ENCODE measurements at regions not wholly inside any gene's neighbourhood (a gene's known extent, or its start where the extent isn't known, plus 50 kb on each side); places are given as distances from the start of the nearest gene placed in this dataset.

DNA sequence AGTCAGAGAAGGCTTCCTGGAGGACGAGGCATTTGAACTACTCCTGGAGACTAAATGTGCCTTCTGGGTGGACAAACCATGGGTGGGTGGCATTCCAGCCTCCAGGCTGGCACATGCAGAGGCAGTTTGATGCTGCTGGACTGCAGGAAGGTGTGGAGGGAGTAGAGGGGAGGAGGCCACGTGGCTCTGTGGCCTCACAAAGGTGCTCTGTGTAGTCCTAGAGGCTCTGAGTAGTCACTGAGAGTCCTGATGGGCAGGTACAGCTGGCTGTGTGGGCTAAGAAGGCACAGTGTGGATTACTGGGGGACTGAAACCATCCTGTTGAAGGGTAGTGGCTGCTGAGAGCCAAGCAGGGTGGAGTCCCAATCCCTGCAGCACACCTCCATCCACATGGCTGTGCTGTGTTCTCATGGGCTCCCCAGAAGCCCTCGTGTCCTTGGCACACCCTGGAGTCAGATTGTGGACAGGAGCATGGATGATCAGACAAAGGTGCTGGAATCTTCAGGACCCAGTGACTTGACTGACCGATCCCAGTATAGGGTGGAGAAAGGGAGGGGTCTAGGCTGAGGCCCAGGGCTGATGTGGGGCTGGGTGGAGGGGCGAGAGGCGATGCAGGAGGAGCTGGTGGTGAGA is 87.4 kb upstream of the HS6ST1 start:
- POLR2A ChIA-PET = no interaction called here
- Histone ChIP-seq H3K27ac (ENCODE audit: low read depth, low read length) (no peak overlapping the region), H3K27me3 (ENCODE audit: control insufficient read depth, insufficient read depth, low read length) (no peaks in the 10 kb centered on the region), H3K9me3 (ENCODE audit: control insufficient read depth, insufficient read depth, low read length) (no peaks in the 10 kb centered on the region), H3K4me3 (ENCODE audit: low read depth, low read length) (no peak overlapping the region)
- DNase-seq (ENCODE audit: low read depth, low spot score) = no peak
- TF ChIP-seq, protein P1, sequence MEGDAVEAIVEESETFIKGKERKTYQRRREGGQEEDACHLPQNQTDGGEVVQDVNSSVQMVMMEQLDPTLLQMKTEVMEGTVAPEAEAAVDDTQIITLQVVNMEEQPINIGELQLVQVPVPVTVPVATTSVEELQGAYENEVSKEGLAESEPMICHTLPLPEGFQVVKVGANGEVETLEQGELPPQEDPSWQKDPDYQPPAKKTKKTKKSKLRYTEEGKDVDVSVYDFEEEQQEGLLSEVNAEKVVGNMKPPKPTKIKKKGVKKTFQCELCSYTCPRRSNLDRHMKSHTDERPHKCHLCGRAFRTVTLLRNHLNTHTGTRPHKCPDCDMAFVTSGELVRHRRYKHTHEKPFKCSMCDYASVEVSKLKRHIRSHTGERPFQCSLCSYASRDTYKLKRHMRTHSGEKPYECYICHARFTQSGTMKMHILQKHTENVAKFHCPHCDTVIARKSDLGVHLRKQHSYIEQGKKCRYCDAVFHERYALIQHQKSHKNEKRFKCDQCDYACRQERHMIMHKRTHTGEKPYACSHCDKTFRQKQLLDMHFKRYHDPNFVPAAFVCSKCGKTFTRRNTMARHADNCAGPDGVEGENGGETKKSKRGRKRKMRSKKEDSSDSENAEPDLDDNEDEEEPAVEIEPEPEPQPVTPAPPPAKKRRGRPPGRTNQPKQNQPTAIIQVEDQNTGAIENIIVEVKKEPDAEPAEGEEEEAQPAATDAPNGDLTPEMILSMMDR (IDR thresholded peaks at IDR 0.05; ENCODE audit: low read depth, low read length) = no peak
- CTCF ChIA-PET = no interaction called here

DNA sequence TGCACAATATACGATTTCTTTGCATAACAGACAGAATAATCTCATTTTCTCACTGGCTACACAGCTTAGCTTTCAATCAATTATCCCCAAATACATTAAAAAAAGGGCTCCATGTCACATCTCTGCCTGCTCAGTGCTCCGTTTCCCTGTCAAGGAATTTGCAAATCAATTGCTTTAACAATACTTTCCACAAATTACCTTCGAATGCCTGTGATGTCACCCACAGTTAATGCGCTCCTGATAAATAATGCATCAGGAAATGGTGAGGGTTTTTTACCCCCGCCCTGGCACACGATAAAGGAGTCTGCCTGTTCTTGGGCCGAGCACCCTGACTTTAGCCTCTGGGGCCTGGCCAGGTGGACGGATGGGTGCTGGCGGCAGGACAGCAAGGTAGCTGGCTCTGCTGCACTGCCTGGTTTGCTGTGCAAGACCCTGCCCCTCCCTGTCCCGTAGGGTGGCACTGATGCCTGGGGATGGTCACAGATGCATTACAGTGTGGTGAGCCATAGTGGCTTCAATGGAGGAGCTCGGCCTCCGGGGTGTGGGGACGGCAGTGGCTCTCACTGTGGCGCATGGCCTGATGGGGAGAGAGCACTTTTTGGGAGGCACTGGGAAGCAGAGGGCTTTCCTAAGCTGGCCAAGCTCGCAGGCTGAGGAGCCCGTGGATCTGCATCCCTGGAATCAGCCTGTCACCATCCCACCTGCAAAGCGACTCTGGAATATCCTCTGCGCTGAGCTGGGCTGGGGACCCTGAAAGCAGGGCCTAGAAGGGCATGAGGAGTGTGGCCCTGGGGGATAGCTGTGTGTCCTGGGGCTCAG is 88.3 kb upstream of the HS6ST1 start:
- CTCF ChIA-PET = no interaction called here
- no peaks in the 10 kb centered on the region for H3K27me3 ChIP-seq (ENCODE audit: control insufficient read depth, insufficient read depth, low read length)
- POLR2A ChIA-PET = no interaction called here
- no peak overlapping the region for H3K4me3 ChIP-seq (ENCODE audit: low read depth, low read length)
- H3K9me3 ChIP-seq (ENCODE audit: control insufficient read depth, insufficient read depth, low read length) = no peaks in the 10 kb centered on the region
- TF ChIP-seq, protein P1 (IDR thresholded peaks at IDR 0.05; ENCODE audit: low read depth, low read length) = no peak
- no peak overlapping the region for H3K27ac ChIP-seq (ENCODE audit: low read depth, low read length)
- no peak for DNase-seq (ENCODE audit: low read depth, low spot score)

DNA sequence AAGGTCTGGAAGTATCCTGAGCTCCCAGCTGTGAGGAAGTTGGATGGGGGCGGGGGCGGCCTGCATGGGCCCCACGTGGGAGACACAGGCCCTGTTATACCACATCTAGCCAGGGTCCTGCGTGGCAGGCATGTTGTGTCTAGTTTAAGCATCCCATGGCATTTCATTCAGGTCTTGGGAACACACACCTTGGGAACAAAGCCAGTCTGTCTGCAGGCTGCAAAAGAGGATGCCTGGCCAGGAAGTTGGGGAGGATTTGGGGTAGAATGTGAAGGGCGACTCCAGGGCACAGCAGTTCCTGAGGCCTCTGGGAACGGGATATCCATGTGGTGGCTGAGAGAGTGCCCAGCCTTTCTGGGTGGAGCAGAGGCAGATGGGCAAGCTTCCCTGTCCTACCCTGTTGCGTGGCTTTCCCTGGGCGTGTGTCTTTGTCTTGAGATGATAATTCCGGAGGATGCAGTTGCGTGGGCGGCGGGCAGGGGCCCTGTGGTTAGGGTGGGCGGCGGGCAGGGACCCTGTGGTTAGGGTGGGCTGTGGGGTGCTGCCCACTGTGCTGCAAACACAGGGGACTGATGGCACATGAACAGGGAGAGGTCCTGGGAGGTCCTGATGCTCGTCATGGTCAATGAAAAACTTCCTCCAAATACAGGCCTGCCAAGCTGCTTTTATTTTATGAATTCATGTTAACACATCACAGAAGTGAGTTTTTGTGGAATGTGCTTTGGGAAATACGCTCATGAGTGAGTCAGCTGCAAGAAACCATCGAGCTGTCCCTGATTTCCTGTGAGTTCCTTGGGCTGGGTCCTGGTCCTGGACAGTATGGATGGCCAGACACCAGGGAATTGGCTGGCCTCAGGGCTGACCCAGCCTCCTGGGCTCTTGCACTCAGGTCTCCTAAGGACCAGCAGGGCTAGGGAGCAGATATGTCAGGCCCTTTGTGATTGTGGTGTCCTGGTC is 90.0 kb upstream of the HS6ST1 start:
- POLR2A ChIA-PET = interaction anchor here (1.4 kb wide), 1 partner anchor 35 kb away, joined by 6 read pairs; no protein-coding TSS in a partner anchor
- no peak overlapping the region for H3K4me3 ChIP-seq (ENCODE audit: low read depth, low read length)
- TF ChIP-seq, protein P1 (IDR thresholded peaks at IDR 0.05; ENCODE audit: low read depth, low read length) = no peak
- CTCF ChIA-PET = interaction anchor here (1.1 kb wide), 1 partner anchor 14 kb away, joined by 3 read pairs; no protein-coding TSS in a partner anchor
- H3K9me3 ChIP-seq (ENCODE audit: control insufficient read depth, insufficient read depth, low read length) = no peaks in the 10 kb centered on the region
- peak; percentile 39 for DNase-seq (ENCODE audit: low read depth, low spot score)
- no peaks in the 10 kb centered on the region for H3K27me3 ChIP-seq (ENCODE audit: control insufficient read depth, insufficient read depth, low read length)
- peak overlapping the region; percentile 83 for H3K27ac ChIP-seq (ENCODE audit: low read depth, low read length)

DNA sequence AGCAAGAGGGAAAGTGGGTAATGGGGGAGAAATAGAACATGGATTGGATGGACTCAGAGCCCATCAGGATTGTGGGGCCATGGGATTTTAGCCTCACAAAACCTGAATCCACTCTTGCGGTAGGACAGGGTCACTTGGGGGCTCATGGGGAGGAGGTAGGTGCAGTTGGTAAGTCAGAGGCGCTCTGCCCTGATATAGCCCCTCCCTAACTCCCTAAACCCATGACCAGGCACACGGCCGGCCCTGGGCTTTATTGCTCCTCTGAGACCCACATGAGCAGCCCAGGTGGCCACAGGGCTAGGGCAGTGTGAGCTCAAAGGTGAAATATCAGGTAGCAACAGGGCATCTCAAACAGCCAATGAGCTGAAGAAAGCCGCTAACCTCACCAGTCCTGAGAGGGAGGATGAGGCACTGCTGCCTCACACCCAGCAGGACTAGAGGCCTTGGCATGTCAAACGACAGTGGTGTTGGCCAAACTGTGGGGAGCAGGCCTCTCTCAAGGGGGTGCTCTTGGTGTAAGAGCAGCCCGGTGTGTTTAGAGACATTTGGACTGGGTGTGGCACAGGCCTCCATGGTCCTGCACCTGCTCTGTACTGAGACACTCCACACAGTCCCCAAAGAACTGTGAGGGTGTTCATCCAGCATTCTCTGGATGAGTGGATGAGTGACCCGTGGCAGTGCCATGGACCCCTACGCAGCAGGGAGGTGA is 90.8 kb upstream of the HS6ST1 start:
- Histone ChIP-seq H3K27ac (ENCODE audit: low read depth, low read length) (peak overlapping the region; percentile 83), H3K4me3 (ENCODE audit: low read depth, low read length) (no peak overlapping the region), H3K27me3 (ENCODE audit: control insufficient read depth, insufficient read depth, low read length) (no peaks in the 10 kb centered on the region), H3K9me3 (ENCODE audit: control insufficient read depth, insufficient read depth, low read length) (no peaks in the 10 kb centered on the region)
- CTCF ChIA-PET = no interaction called here
- TF ChIP-seq, protein P1 (IDR thresholded peaks at IDR 0.05; ENCODE audit: low read depth, low read length) = no peak
- POLR2A ChIA-PET = interaction anchor here (1.4 kb wide), 1 partner anchor 36 kb away, joined by 6 read pairs; no protein-coding TSS in a partner anchor
- DNase-seq (ENCODE audit: low read depth, low spot score) = no peak

All from AG04450 (cell line).